Aorta (tissue), 5 donors: ENCODE measurements at regions not wholly inside any gene's neighbourhood (a gene's known extent, or its start where the extent isn't known, plus 50 kb on each side); places are given as distances from the start of the nearest gene placed in this dataset.

Experiments
- ATAC-seq: fragments of 200-7000 bp; cut with Tn5 transposase; one replicate; pipeline ENCODE4 v1.9.1; 2022; ENCODE audit warnings: moderate library complexity; ENCODE audit not compliant: low FRiP score
- DNase-seq, 2 donors: peaks; one replicate each; pipeline ENCODE4 v3.0.0-alpha.2; 2020
- H3K27ac ChIP-seq, 2 donors: one replicate each; pipeline ENCODE4 v1.5.1; 2013; ENCODE audit warnings: low read length in 2 of 2, mild to moderate bottlenecking in 2 of 2, moderate library complexity in 2 of 2, control low read depth in 1 of 2, inconsistent platforms in 1 of 2, low read depth in 1 of 2
- H3K27me3 ChIP-seq, 2 donors: one replicate each; pipeline ENCODE4 v1.6.1; 2013; ENCODE audit warnings: control low read depth in 1 of 2, low read length in 1 of 2, mild to moderate bottlenecking in 1 of 2, moderate library complexity in 1 of 2; ENCODE audit not compliant: insufficient read depth in 2 of 2, control insufficient read depth in 1 of 2
- H3K36me3 ChIP-seq, 2 donors: one replicate each; pipeline ENCODE4 v1.6.1; 2013; ENCODE audit warnings: control low read depth in 1 of 2, low read length in 1 of 2, mild to moderate bottlenecking in 1 of 2; ENCODE audit not compliant: insufficient read depth in 2 of 2, control insufficient read depth in 1 of 2
- H3K4me1 ChIP-seq, 2 donors: one replicate each; pipeline ENCODE4 v1.6.1; 2013; ENCODE audit warnings: low read length in 2 of 2, control low read depth in 1 of 2, mild to moderate bottlenecking in 1 of 2, moderate library complexity in 1 of 2; ENCODE audit not compliant: insufficient read depth in 2 of 2, control insufficient read depth in 1 of 2
- H3K4me3 ChIP-seq, 2 donors: one replicate each; pipeline ENCODE4 v1.5.1; 2013; ENCODE audit warnings: low read length in 2 of 2, control low read depth in 1 of 2, mild to moderate bottlenecking in 1 of 2
- H3K9me3 ChIP-seq: one replicate; pipeline ENCODE4 v1.6.1; 2013; ENCODE audit warnings: mild to moderate bottlenecking, low read length; ENCODE audit not compliant: control insufficient read depth
- WGBS, 2 donors: extraction: QIAGEN DNeasy Blood & Tissue Kit; methylation state at CpG; one replicate each; pipeline ENCODE4 v1.1.7; 2013; 5-methylcytosine and 5-hydroxymethylcytosine counted together
- intact Hi-C, 2 donors: fragments of 100-400 bp; cut with DNase I; formaldehyde crosslinking; loops; one replicate each; pipeline versions ENCODE4 v1.14.2 to v1.15.0; 2022
- donor health status: healthy with polysubstance abuse.
- donor health status: Bipolar disorder and iron deficiency.
- donor health status: DM: no; HTN: no; CAD: no.
- donor health status: DM: no; HTN: no; CAD: no.
- donor health status: DM: yes; HTN: yes; CAD: no.

GRCh38 chr20:54320148-54320607 is 112.3 kb downstream of the PFDN4 start:
- Histone ChIP-seq H3K27ac (no peak overlapping the region), H3K36me3 (no peaks in the 10 kb centered on the region), H3K9me3 (no peaks in the 10 kb centered on the region), H3K27me3 (no peaks in the 10 kb centered on the region), H3K4me1 (peaks cover 2 to 3% of the 10 kb centered on the region in 2 donors), H3K4me3 (no peak overlapping the region)
- ATAC-seq (no peak), DNase-seq (no peak)
- intact Hi-C loops: loop anchor here (2.0 to 10.0 kb wide), 2 partner anchors 29 to 55 kb away; no protein-coding TSS in a partner anchor
- 9% methylated on average over 4 of the region's 4 CpGs for WGBS, 2 donors

GRCh38 chr20:54321352-54322087 is 113.6 kb downstream of the PFDN4 start:
- DNase-seq (no peak), ATAC-seq (no peak)
- no peaks in the 10 kb centered on the region for H3K27me3 ChIP-seq
- intact Hi-C loops: loop anchor here (2.0 to 10.0 kb wide), 2 partner anchors 31 to 57 kb away; no protein-coding TSS in a partner anchor
- peaks cover 2 to 3% of the 10 kb centered on the region in 2 donors for H3K4me1 ChIP-seq
- H3K9me3 ChIP-seq: no peaks in the 10 kb centered on the region
- peak overlapping the region in 1 of 2 donors; percentile 57 for H3K27ac ChIP-seq
- no peak overlapping the region for H3K4me3 ChIP-seq
- WGBS, 2 donors: 30 to 35% methylated on average over 3 of the region's 3 CpGs
- H3K36me3 ChIP-seq: no peaks in the 10 kb centered on the region

DNA sequence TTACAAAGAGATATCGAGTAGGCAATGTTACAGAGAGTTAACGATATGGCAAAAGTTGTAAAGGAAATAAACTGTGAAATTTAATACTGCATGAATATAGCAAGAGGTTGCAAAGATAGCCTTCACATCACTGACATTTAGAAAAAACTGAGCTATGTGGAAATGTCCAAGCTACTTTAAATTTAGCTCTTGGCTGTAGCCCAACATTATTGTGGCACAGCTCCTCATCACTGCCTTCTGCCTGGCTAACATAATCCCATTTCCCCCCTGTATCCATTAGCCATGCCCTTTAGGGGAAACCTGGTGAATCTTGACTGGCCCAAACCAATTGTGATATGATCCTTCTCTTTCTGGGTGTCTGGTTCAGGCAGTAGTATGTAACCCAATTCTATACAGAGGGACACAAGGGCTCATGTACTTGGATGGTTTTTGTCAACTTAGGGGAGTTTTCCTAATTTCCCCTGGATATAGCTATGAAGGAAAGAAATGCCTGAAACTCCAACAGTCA is 115.4 kb downstream of the PFDN4 start:
- intact Hi-C loops: loop anchor here in 1 of 2 donors (10.0 kb wide), 1 partner anchor 58 kb away; no protein-coding TSS in a partner anchor
- no peak overlapping the region for H3K27ac ChIP-seq
- H3K9me3 ChIP-seq: no peaks in the 10 kb centered on the region
- H3K4me1 ChIP-seq: peaks cover 2 to 3% of the 10 kb centered on the region in 2 donors
- no peak overlapping the region for H3K4me3 ChIP-seq
- H3K36me3 ChIP-seq: no peaks in the 10 kb centered on the region
- H3K27me3 ChIP-seq: no peaks in the 10 kb centered on the region
- ATAC-seq: no peak
- 85 to 93% methylated on average over 2 of the region's 2 CpGs for WGBS, 2 donors
- no peak for DNase-seq

GRCh38 chr20:54324041-54324440 is 116.2 kb downstream of the PFDN4 start:
- Histone ChIP-seq H3K27me3 (no peaks in the 10 kb centered on the region), H3K9me3 (no peaks in the 10 kb centered on the region), H3K36me3 (no peaks in the 10 kb centered on the region), H3K4me3 (no peak overlapping the region), H3K27ac (no peak overlapping the region), H3K4me1 (peaks cover 2 to 3% of the 10 kb centered on the region in 2 donors)
- intact Hi-C loops: loop anchor here in 1 of 2 donors (10.0 kb wide), 1 partner anchor 59 kb away; no protein-coding TSS in a partner anchor
- WGBS, 2 donors: 86 to 89% methylated on average over 4 of the region's 4 CpGs
- no peak for ATAC-seq
- DNase-seq: no peak

DNA sequence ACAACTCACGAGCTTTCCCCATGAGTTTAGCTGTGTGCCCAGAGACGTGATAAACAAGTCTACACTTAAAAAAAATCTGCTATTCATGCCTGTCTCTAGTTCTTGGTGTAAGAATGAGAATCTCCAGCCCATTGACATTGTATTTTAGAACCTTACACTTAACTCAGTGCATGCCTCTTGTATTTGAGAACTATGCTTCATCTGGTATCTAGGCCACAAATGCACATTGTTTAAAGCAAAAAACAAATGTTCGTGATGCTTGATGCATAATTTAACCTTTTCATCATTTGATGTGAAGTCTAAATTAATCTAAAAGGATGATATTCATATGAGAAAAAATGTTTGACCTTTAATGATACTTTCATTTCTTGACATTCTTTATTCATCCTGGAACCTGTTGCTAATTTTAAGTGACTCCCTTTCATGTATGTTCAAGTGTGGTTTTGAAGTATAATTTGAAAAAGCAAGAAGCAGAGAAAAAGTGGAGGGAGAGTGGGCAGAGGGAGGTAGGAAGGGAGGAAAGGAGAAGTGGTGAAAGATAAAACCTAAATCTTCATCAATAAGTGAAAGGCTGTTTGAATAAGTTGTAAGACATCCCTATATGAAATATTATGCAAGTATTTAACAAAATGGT is 116.9 kb downstream of the PFDN4 start:
- no peak for ATAC-seq
- 74 to 76% methylated on average over 3 of the region's 3 CpGs for WGBS, 2 donors
- no peaks in the 10 kb centered on the region for H3K27me3 ChIP-seq
- no peaks in the 10 kb centered on the region for H3K9me3 ChIP-seq
- no peaks in the 10 kb centered on the region for H3K36me3 ChIP-seq
- H3K27ac ChIP-seq: no peak overlapping the region
- H3K4me3 ChIP-seq: no peak overlapping the region
- intact Hi-C loops: loop anchor here in 1 of 2 donors (10.0 kb wide), 1 partner anchor 60 kb away; no protein-coding TSS in a partner anchor
- DNase-seq: no peak
- peaks cover 2 to 3% of the 10 kb centered on the region in 2 donors for H3K4me1 ChIP-seq

GRCh38 chr20:54335299-54335698 is 127.4 kb downstream of the PFDN4 start:
- Histone ChIP-seq H3K4me3 (no peak overlapping the region), H3K27me3 (no peaks in the 10 kb centered on the region), H3K27ac (no peak overlapping the region), H3K36me3 (no peaks in the 10 kb centered on the region), H3K4me1 (peaks cover 0 to 2% of the 10 kb centered on the region in 2 donors), H3K9me3 (no peaks in the 10 kb centered on the region)
- intact Hi-C loops: no loop called here
- DNase-seq (no peak), ATAC-seq (no peak)
- WGBS, 2 donors: 74 to 79% methylated on average over 2 of the region's 2 CpGs

DNA sequence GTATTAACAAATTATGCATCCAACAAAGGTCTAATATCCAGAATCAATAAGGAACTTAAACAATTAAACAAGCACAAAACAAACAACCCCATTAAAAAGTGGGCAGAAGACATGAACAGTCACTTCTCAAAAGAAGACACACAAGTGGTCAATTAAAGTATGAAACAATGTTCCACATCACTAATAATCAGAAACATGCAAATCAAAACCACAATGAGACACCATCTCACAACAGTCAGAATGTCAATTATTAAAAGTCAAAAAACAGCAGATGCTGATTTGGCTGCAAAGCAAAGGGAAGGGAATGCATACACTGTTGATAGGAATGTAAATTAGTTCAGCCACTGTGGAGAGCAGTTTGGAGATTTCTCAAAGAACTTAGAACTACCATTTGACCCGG is 129.3 kb downstream of the PFDN4 start:
- Histone ChIP-seq H3K9me3 (no peaks in the 10 kb centered on the region), H3K4me1 (peaks cover 0 to 2% of the 10 kb centered on the region in 2 donors), H3K27me3 (no peaks in the 10 kb centered on the region), H3K36me3 (no peaks in the 10 kb centered on the region), H3K4me3 (no peak overlapping the region), H3K27ac (no peak overlapping the region)
- 98 to 100% methylated on average over 1 of the region's 1 CpG for WGBS, 2 donors
- intact Hi-C loops: no loop called here
- ATAC-seq (no peak), DNase-seq (no peak)

DNA sequence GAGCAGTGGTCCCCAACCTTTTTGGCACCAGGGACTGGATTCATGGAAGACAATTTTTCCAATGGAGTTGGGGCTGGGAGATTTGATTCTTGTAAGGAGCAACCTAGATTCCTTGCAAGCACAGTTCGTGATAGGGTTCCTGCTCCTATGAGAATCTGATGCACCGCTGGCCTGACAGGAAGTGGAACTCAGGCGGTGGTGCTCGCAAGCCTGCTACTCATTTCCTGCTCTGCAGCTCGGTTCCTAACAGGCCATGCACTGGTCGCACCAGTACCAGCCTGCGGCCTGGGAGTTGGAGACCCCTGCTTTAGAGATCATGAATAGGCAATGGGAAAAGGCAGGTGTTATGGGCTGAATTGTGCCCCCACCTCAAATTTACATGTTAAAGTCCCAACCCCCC is 131.2 kb downstream of the PFDN4 start:
- Histone ChIP-seq H3K4me3 (no peak overlapping the region), H3K36me3 (no peaks in the 10 kb centered on the region), H3K27me3 (no peaks in the 10 kb centered on the region), H3K4me1 (peaks cover 0 to 2% of the 10 kb centered on the region in 2 donors), H3K27ac (no peak overlapping the region), H3K9me3 (no peaks in the 10 kb centered on the region)
- intact Hi-C loops: no loop called here
- no peak for ATAC-seq
- DNase-seq: no peak
- 97 to 98% methylated on average over 7 of the region's 7 CpGs for WGBS, 2 donors
